PC-3 (cell line): ENCODE measurements at regions not wholly inside any gene's neighbourhood (a gene's known extent, or its start where the extent isn't known, plus 50 kb on each side); places are given as distances from the start of the nearest gene placed in this dataset.

Experiments used
- CTCF ChIP-seq: fragments of 300-600 bp; sonication (generic); conservative IDR thresholded peaks from 2 replicates; pipeline ENCODE4 v1.5.1; 2017; ENCODE audit warnings: antibody characterized with exemption, low read depth, mild to moderate bottlenecking, low read length
- EZH2phosphoT487 ChIP-seq: fragments of 300-600 bp; sonication (generic); IDR thresholded peaks from 2 replicates; pipeline ENCODE4 v1.6.1; 2018; ENCODE audit warnings: mild to moderate bottlenecking, antibody characterized with exemption, low read length, borderline replicate concordance

GRCh38 chr6:6893701-6894100 is 214.1 kb upstream of the RREB1 start:
- TF ChIP-seq CTCF (no peak), EZH2phosphoT487 (no peak)
